HG03135 (cell line): ENCODE measurements at regions not wholly inside any gene's neighbourhood (a gene's known extent, or its start where the extent isn't known, plus 50 kb on each side); places are given as distances from the start of the nearest gene placed in this dataset.
"Not testable (repeated sequence)": the region's sequence is repeated elsewhere in the genome, so short reads cannot be mapped to it uniquely, and the experiment has no call there.

Experiments
- ATAC-seq: cut with Tn5 transposase; IDR thresholded peaks from one replicate; pipeline ENCODE4 v1.9.1; 2021; ENCODE audit warnings: mild to moderate bottlenecking, moderate library complexity; ENCODE audit not compliant: unreplicated experiment

DNA sequence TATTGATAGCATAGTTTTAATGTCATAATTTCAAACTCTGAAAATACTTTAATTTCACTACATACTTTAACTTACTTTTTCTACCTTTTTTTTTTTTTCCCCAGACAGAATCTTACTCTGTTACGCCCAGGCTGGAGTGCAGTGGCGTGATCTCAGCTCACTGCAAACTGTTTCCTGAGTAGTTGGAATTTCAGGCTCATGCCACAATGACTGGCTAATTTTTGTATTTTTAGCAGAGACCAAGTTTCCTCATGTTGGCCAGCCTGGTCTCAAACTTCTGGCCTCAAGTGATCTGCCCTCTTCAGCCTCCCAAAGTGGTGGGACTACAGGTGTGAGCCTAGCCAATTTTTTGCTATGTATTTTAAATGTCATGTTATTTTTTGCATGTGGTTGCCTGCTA lies 741.6 kb downstream of the TRAM1L1 start:
- ATAC-seq = no peak

DNA sequence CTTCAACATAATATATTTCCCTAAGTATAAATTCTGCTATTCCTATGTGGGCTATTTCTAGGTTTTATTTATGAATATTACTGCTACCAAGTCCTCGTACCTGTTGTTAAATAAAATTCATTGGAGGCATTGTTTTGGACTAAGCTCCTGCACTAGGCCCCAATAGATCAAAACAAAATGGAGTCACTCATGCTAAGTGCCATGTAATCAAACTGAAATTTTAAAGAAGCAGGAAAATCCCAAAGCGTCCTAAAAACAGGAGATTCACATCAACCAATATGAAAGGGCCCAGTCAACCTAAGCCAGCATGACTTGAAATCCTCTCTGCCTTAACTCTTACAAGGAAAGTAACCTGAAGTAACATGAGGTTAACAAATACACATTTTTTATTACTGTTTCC lies 743.2 kb downstream of the TRAM1L1 start:
- ATAC-seq = no peak

DNA sequence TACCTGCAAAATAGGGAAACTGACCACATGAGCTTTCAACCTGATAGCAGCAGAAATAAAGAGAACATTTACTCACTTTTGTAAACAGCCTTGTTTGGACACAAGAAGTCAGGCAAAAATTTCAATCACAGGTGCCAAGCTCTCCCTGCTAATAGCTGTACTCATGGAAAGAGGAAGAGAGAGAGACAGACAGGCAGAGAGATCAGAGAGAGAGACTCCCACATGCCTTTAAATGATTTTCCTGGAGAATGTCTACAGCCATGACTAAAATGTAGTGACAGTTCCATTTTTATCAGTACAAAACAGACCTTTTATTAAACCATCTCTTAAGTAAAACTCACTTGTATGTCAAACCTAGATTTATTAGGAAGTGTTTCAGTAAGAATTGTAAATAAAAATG lies 752.9 kb downstream of the TRAM1L1 start:
- ATAC-seq = no peak

DNA sequence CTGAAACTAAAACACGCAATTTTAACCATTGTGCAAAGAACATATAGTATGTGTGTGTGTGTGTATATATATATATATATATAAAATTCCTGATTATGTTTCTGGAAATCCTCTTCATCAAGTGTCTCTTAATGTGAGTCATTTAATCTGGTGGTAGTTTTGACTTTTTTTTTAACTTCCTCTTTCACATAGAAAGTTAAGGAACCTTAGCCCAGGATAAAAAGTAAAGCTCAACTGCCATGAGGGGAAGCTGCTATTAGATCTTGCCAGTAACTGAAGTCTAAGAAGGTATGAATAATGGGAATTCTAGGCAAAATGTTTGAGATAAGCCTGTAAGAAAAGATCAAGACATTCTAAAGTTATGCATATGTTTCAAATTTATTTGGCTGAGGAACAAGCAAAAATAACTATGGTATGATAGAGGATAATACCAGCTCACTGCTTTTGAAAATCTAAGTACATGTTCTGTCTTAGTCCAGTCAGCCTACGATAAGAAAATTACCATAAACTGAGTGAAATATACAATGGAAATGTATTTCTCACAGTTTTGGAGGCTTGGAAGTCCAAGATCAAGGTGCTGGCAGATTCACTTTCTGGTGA lies 757.0 kb downstream of the TRAM1L1 start:
- ATAC-seq = no peak

DNA sequence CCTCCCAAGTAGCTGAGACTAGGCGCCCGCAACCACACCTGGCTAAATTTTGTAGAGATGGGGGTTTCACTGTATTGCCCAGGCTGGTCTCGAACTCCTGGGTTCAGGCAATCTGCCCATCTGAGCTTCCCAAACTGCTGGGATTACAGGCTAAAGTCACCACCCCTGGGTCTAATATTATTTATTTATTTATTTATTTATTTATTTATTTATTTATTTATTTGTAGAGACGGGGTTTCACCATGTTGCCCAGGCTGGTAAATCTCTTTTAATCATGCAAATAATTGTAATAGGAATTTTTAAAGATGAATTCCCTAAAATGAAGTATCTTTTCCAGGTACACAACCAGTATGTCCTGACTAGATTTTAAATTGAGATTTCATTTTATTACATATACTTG lies 761.8 kb downstream of the TRAM1L1 start:
- no peak for ATAC-seq

DNA sequence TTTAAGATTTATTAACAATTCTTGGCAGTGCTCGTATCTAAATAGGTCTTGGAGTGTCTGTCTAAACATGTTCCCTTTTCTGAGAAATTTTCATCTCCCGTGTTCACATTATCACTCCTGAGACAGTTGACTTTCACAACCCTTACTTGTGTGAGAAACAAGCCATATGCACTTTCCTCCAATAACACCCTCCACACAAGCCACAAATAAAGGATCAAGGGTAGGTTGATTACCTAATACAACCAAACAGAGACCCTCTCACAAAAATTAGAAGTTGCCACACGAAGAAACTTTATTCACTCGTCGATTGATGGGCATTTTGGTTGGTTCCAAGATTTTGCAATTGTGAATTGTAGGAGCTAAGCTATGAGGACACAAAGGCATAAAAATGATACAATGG lies 763.9 kb downstream of the TRAM1L1 start:
- no peak for ATAC-seq

DNA sequence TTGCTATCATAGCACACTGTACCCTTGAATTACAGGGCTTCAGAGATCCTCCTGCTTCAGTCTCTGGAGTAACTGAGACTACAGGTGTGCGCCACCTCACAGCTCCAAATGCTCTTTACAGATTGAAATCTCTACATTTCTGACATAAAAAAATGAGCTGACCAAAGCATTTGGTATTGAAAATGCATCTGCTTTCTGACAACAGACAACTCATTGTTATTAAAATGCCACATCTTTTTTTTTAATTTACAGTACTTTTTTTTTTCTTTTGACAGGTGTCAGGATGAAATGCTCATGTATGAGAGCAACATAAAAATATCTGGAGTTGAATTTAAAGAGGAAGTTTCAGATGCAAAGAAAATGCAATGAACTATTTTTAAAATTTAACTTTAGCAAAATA lies 764.5 kb downstream of the TRAM1L1 start:
- ATAC-seq = no peak

DNA sequence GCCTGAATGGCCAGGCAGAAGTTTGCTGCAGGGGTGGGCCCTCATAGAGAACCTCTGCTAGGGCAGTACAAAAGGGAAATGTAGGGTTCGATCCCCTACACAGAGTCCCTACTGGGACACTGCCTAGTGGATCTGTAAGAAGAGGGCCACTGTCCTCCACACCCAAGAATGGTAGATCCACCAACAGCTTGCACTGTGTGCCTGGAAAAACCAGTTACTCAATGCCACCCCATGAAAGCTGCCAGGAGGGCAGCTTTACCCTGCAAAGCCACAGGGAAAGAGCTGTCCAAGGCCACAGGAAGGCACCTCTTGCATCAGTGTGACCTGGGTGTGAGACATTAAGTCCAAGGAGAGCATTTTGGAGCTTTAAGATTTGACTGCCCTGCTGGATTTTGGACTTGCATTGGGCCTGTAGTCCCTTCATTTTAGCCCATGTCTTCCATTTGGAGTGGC lies 781.6 kb downstream of the TRAM1L1 start:
- no peak for ATAC-seq

DNA sequence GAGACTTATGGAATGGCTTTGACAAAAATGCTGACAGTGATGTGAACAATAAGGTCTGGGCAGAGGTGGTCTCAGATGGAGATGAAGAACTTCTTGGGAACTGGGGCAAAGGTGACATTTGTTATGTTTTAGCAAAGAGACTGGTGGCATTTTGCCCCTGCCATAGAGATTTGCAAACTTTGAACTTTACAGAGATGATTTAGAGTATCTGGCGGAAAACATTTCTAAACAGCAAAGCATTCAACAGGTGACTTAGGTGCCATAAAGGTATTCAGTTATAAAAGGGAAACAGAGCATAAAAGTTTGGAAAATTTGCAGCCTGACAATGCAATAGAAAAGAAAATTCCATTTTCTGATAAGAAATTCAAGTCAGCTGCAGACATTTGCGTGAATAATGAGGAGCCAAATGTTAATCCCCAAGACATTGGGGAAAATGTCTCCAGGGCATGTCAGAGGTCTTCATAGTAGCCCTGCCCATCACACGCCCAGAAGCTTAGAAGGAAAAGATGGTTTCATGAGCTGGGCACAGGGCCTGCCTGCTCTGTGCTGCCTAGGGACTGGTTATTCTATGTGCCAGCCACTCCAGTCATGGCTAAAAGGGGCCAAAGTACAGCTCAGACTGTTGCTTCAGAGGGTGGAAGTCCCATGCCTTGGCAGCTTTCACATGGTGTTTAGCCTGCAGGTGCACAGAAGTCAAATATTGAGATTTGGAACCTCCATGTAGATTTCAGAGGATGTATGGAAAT lies 782.2 kb downstream of the TRAM1L1 start:
- ATAC-seq = no peak

DNA sequence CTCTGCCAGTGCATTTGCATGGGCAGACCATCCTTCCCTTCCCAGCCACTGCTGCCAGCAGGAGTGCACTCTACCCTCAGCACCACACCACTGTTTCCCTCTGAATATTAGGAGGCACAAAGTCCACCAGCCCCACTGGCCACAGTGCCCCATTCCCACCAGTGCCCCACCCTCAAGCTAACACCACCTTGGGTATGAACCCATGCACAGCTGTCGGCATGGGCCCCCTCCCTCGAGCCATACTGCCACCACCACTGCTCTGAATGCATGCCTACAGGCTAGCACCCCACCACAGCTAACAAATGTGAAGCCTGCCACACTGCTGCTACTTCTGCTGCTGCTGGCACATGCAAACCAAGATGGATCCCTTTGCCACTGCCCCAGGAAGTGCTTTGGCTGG lies 810.4 kb downstream of the TRAM1L1 start:
- no peak for ATAC-seq

DNA sequence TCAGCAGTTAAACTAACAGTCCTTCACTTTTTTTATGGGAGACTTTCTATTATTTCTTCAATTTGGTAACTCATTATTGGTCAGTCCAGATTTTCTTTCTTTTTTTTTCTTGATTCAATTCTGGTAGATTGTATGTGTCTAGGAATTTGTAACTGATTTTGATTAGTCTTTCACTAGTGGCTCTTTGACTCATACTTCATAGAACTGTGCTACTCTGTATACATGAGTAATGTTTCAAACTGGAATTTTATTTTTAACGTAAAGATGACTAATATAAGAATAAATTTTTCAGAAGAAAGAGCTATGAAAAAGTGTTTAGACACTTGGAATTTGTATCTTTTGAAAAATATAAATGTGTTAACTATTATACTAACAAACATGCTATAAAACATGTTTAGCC lies 813.0 kb downstream of the TRAM1L1 start:
- ATAC-seq = no peak

DNA sequence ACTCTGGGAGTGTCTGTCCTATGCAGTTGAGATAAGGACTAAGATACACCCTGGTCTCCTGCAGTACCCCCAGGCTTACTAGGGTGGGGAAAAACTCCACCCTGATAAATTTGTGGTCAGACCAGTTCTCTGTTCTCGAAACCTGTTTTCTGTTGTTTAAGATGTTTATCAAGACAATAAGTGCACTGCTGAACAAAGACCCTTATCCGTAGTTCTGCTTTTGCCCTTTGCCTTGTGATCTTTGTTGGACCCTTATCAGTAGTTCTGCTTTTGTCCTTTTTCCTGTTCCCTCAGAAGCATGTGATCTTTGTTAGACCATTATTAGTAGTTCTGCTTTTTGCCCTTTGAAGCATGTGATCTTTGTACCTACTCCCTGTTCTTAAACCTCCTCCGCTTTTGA lies 824.4 kb downstream of the TRAM1L1 start:
- not testable (repeated sequence) for ATAC-seq

DNA sequence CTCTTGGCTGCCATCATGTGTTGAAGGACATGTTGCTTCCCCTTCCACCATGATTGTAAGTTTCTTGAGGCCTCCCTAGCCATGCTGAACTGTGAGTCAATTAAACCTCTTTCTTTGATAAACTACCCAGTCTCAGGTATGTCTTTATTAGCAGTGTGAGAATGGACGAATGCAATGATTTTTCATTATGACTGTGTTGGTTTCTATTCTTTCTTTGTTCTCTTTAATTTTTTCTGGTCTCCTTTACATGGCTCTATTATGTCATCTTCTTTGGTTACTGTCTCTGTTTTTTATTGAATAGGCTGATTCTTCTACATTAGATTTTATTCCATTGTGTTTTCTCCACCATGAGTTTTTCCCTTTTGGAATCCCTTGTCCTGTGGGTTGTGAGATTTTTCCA lies 840.6 kb downstream of the TRAM1L1 start:
- ATAC-seq = no peak

DNA sequence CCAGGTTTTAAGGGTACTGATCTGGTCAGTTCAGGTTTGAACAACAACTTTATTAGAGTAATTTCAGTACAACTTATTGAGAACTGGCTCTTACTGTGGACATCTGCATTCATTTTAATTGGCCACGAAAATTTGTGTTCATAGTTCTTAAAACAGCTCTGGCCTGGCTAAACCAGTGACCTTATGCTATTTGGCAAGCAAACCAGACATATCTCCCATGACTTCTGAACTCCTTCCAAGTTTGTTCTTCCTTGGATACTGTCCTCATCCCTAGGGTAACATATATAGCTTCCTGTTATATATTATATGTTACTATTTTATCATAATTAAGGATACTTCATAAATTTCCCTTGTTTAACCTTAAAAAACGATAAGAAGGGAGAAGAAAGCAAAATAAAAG lies 841.9 kb downstream of the TRAM1L1 start:
- no peak for ATAC-seq

DNA sequence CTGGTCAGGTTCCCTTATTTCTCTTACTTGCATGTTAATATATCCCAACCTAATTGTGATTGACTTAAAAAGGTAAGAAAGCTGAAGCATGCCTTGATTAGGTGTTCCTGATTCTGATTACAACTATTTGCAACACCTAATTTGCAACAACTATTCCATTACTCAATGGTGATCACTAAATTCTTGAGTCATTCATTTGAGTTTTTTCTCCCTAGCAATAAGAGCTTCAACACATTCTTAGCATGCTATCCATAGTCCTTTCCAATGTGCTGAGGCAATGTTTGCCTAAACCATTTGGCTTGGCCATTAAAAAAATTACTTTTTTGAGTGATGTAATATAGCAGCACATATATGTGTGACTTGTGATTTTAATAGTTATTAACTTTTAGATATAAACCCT lies 851.4 kb downstream of the TRAM1L1 start:
- ATAC-seq = no peak

DNA sequence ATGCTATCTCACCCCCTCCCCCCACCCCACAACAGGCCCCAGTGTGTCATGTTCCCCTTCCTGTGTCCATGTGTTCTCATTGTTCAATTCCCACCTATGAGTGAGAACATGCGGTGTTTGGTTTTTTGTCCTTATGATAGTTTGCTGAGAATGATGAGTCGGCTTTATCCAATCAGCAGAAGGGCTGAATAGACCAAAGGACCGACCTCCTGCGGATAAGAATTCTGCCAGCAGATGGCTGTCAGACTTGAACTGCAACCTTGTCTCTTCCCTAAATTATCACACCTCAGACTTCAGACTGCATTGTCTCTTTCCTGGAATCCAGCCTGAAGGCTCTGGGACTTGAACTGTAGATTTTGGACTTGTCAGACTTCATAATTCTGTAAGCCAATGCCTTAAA lies 853.4 kb downstream of the TRAM1L1 start:
- not testable (repeated sequence) for ATAC-seq

DNA sequence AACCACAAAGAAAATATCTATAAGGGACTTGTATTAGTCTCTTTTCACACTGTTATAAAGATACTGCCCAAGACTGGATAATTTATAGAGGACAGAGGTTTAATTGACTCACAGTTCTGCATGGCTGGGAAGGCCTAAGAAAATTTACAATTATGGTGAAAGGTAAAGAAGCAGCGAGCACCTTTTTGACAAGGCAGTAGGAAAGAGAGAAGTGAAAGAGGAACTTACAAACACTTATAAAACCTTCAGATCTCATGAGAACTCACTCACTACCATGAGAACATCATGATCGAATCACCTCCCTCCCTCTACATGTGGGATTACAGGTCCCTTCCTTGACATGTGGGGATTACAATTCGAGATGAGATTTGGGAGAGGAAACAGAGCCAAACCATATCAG lies 856.0 kb downstream of the TRAM1L1 start:
- no peak for ATAC-seq

DNA sequence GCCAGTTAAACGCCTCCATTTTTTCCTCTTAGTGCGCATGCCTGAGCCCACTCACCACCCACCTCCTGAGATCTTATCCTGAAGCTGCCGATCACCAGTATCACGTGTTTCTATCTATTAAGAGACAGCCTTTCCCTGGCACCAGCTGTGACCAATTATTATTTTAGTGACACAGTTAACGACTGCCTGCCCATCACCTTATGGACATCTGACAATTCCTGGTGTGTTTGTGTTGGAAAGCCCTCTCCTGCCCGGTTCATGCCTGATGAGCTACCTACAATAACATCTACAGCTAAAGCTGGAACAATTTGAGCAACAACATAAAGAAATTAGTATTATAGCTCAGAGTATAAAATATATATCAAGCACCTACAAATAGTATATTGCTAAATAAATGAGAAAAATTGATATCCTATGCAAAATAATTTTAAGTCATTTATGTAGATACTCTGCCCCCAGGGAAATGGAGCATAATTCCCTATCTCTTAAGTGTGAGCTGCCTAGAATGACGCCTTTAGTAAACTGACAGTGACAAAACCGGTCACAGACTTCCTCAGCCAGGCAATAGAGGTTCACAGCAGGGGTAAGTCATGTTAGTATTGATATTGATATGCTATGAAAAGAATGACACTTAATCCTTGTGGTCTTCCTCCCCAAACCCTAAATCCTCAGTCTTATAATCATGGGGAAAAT lies 862.2 kb downstream of the TRAM1L1 start:
- ATAC-seq = no peak

DNA sequence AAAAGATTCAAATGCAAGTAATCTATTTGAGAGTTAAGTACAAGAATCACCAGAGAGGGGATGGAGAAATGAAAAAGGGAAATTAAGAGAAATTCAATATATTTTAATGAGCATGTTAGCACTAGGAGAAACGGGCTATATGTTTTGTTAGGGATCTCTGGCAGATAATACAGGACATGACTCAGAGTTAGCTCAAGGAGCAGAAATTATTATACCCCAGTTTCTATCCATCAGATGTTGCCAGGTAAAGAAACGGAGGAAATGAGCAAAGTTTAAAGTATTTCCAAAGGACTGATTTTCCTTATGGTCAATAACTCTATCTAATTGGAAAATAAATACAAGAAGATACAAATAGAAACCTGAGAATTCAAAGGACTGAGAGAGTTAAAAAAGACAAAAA lies 867.6 kb downstream of the TRAM1L1 start:
- ATAC-seq = no peak

DNA sequence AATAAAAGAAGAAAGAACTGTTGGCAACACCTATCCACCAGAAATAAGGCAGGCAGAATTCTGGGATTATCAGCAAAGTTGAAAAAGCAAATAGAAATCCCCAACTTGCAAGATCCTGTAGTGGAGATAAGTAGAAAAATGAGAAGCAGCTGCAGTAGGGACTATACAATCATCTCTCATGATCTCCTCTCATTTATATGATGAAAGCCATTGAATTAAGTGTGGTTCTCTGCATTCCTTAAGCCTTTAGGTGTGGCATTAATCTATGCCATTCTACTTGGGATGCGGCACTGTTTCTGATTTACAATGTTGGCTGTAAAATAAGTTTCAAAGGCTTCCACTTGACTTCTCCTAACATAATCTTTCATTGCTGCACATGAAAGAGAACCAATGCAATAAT lies 869.8 kb downstream of the TRAM1L1 start:
- no peak for ATAC-seq

DNA sequence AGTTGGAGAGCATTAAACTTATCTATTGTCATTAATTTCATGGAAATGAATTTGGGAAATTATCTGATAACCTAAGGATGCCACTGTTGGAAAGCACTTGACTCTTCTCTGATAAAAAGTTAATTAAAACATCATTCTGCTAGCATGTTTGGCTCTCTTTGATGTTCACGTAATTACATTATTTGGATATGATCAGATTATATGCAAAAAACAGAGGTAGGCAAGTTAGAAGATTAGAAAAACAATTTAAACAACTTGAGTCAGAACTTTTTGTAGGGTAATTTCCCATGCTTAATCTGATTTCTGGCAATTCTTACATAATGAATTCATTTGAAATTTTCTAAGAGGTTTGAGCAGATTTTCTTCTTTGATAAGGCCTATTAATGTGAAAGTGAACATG lies 882.9 kb downstream of the TRAM1L1 start:
- ATAC-seq = no peak

DNA sequence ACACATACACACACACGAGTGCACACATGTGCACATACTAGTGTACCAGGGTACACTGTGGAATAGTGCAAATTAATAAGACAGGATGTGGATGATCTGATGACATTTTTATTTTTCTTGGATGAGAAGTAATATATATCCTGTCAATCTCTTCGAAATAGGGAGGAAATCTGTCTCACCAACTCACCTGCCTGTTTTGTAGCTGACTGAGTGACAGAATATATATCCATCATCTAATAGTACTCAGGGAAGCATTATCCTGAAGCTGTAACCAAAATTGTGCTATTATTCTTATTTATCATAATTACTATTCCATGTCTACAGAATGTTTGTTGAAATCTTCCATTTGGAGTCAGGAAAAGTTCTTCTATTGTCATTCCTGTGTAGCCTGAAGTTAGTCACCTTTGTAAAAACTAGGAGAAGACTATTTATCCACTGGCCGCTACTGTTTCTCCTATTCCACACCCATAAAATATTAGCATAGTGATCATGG lies 888.0 kb downstream of the TRAM1L1 start:
- ATAC-seq = no peak
